ENCODE measurements at regions not wholly inside any gene's neighbourhood (a gene's known extent, or its start where the extent isn't known, plus 50 kb on each side); places are given as distances from the start of the nearest gene placed in this dataset.

- no peaks in the 10 kb centered on the region for H3K36me3 ChIP-seq (ENCODE audit: low read depth, low read length)
- no peak overlapping the region for H3K9ac ChIP-seq (ENCODE audit: low read length)
- H2AFZ ChIP-seq (ENCODE audit: low read length) = no peak overlapping the region
- CTCF ChIA-PET = no interaction called here
- intact Hi-C loops (cut with micrococcal nuclease) = no loop called here
- no peak overlapping the region for H3K27ac ChIP-seq (ENCODE audit: low read length)
- no peaks in the 10 kb centered on the region for H3F3A ChIP-seq (ENCODE audit: low read length, unreplicated experiment)
- no peaks in the 10 kb centered on the region for H4K20me1 ChIP-seq (ENCODE audit: low read length)
- TF ChIP-seq EZH2 (IDR thresholded peaks at IDR 0.05; ENCODE audit: low read length, unreplicated experiment) = no peak
- no peak for TF ChIP-seq CTCF (conservative IDR thresholded peaks at IDR 0.05; ENCODE audit: low read depth, low read length)
- TF ChIP-seq EZH2phosphoT487 (IDR thresholded peaks at IDR 0.05; ENCODE audit: borderline replicate concordance, low read length) = no peak
- H3K79me2 ChIP-seq (ENCODE audit: low read length) = no peaks in the 10 kb centered on the region
- H3K4me2 ChIP-seq (ENCODE audit: low read length) = no peak overlapping the region
- no peaks in the 10 kb centered on the region for H3K9me2 ChIP-seq (replicated peaks; ENCODE audit: low read length)
- H3K4me3 ChIP-seq (ENCODE audit: low read length) = no peak overlapping the region
- no peaks in the 10 kb centered on the region for H3K27me3 ChIP-seq (ENCODE audit: low read length)
- H3K4me1 ChIP-seq (ENCODE audit: insufficient read depth, low read length) = peaks cover 11% of the 10 kb centered on the region; the same call in 1 of the 2 replicates
- ATAC-seq (no peak), DNase-seq (no peak)
- H3K9me3 ChIP-seq (ENCODE audit: low read length) = no peaks in the 10 kb centered on the region
- BruUV-seq (replicated peaks) = no TSS peak
- POLR2A ChIA-PET (ENCODE audit: unreplicated experiment) = no interaction called here
These were observed 173.0 kb downstream of the KLF12 start for GRCh38 chr13:73961181-73961580.

GRCh38 chr13:73960474-73960873, 173.7 kb downstream of the KLF12 start:
- CTCF ChIA-PET = no interaction called here
- ATAC-seq = no peak

More at GRCh38 chr13:73960474-73960873, 173.7 kb downstream of the KLF12 start:
- H3K27me3 ChIP-seq (ENCODE audit: low read length) = no peaks in the 10 kb centered on the region
- no peaks in the 10 kb centered on the region for H3F3A ChIP-seq (ENCODE audit: low read length, unreplicated experiment)
- peaks cover 11% of the 10 kb centered on the region; the same call in 1 of the 2 replicates for H3K4me1 ChIP-seq (ENCODE audit: insufficient read depth, low read length)
- POLR2A ChIA-PET (ENCODE audit: unreplicated experiment) = no interaction called here
- H3K9me3 ChIP-seq (ENCODE audit: low read length) = no peaks in the 10 kb centered on the region
- DNase-seq = no peak
- intact Hi-C loops (cut with micrococcal nuclease) = no loop called here
- H3K4me2 ChIP-seq (ENCODE audit: low read length) = no peak overlapping the region
- no peaks in the 10 kb centered on the region for H3K79me2 ChIP-seq (ENCODE audit: low read length)
- no peaks in the 10 kb centered on the region for H3K36me3 ChIP-seq (ENCODE audit: low read depth, low read length)
- no peaks in the 10 kb centered on the region for H4K20me1 ChIP-seq (ENCODE audit: low read length)
- TF ChIP-seq CTCF (conservative IDR thresholded peaks at IDR 0.05; ENCODE audit: low read depth, low read length) (no peak), EZH2 (IDR thresholded peaks at IDR 0.05; ENCODE audit: low read length, unreplicated experiment) (no peak)
- H3K9ac ChIP-seq (ENCODE audit: low read length) = no peak overlapping the region
- H2AFZ ChIP-seq (ENCODE audit: low read length) = no peak overlapping the region
- H3K27ac ChIP-seq (ENCODE audit: low read length) = no peak overlapping the region
- H3K9me2 ChIP-seq (replicated peaks; ENCODE audit: low read length) = no peaks in the 10 kb centered on the region
- no peak overlapping the region for H3K4me3 ChIP-seq (ENCODE audit: low read length)
- BruUV-seq (replicated peaks) = no TSS peak

Data from PC-3 (cell line).